CD4-positive, alpha-beta T cell treated with Interleukin-6 at 100 ng/mL for 8 hours (primary cell): ENCODE measurements at regions not wholly inside any gene's neighbourhood (a gene's known extent, or its start where the extent isn't known, plus 50 kb on each side); places are given as distances from the start of the nearest gene placed in this dataset.
A peak's percentile ranks its signal among the peaks of the same experiment; 100 is the strongest.
"Not testable (repeated sequence)": the region's sequence is repeated elsewhere in the genome, so short reads cannot be mapped to it uniquely, and the experiment has no call there.

ENCODE experiments used
- DNase-seq: peaks from one replicate; pipeline ENCODE4 v3.0.0-alpha.2; 2020; ENCODE audit warnings: mixed read lengths, low spot score

DNA sequence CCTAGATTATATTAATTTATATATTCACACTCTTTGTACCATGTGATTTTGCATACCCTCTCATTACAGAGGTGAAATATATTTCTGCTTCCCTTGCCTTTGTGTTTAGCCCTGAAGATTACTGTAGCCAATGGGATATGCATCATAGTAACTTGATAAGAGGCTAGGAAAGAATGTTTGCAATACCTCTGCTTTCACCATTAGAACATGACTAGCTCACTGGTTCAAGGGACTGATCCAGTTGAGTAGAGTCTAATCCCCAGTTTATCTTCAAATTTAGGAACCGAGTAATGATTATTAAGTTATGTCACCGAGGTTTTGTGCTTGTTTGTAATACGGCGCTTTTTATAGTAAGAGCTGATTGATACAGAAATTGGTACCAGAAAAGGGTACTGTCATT is 552.6 kb upstream of the GJE1 start:
- DNase-seq, result no peak

- no peak for DNase-seq
Observed at GRCh38 chr6:141576751-141577150, 556.0 kb upstream of the GJE1 start.

DNA sequence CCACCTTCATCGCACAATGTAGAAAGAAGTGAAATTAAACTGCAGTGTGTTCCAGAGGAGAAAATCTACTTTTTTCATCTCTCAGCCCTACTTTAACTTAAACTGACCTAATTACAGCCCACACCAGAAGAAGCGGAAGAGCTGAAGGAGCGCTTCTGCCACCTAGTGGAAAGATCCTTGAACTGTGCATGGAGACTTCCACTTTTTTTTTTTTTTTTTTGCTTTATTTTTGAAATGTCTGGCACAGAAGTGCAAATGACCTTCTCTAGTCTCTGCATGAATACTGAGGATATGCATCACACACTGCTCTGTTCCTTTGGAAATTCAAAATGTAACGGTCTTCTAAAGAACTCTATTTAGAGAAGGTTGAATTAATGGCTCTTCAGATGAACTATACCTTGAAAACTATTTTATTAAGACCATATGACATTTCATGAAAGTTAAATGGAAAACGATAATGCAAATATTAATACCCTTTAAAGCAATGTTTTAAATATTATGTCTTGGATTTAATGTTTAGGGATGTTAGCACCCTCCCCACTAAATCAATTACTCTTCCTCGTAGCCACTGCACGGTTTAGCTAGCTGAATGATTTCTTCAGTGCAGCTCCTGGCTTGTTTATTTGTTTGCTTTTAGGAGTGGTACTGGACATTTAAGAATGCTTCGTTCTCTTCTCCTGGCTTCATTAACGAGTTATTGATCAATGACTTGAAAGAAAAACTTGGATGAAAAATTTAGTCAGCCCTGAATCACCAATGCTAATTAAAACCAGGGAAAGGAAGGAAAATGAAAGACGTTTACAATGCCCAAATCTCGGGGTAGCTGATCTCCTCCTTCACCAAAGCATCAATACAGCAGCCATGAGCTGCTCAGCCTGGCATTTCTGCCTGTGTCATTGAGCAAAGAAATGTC is 569.6 kb upstream of the GJE1 start:
- DNase-seq, result peak; percentile 64

GRCh38 chr6:141562186-141562811 is 570.4 kb upstream of the GJE1 start:
- DNase-seq, result no peak

DNA sequence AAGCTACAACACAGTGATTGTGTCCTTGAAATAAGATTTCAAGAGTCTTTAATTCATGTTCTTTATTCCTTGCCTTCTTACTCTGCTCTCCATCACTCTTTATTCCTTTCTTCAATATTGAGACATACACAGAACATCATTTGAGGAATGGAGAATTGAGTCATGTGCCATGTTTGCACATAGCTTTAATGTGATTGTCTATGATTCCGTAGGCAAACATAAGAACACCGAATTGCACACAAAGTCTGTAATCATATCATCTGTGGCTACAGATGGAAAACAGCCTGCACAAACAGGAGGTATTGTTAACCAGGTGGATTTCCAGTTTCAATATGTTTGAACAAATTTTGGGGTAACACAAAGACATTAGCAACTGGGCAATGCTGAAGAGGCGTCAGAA is 571.6 kb upstream of the GJE1 start:
- DNase-seq, result no peak

DNA sequence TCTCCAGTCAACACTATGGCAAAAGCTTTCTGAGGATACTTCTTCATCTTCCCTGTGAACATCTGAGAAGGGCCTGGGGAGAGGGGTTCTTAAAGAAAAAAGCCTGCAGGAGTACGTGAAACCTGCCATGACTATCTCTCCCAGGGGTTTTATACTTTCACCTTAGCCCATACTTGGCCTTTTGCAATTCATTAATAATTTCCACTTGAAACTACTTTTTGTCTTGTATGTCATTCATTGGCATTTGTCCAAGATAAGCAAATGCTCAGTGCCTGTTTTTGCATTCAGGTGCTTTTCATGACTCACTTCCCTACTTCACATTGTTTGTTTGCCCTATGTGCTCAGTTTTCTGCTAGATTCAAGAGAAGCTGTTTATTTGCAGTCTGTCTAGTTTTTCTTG is 580.3 kb upstream of the GJE1 start:
- no peak for DNase-seq

DNA sequence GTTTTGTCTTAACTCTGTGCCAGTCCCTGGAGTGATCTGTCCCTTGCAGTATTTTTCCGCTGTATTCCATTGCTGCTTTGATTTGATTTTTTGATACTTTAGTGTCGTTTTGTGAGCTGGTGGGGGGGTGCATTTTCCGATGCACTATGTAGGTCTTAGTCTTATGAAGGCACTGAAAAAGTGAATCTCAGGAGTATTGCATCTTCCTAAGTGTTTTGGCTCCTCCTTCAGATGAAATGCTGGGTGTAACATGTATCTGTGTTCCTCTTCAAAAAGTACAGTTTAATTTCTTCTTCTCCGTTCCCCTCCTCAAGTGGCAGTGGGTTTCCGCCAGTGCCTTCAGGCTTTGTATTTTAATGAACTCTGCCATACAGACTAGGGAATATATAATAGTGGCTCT is 580.7 kb upstream of the GJE1 start:
- DNase-seq, result no peak

GRCh38 chr6:141551318-141551717 is 581.4 kb upstream of the GJE1 start:
- no peak for DNase-seq

DNA sequence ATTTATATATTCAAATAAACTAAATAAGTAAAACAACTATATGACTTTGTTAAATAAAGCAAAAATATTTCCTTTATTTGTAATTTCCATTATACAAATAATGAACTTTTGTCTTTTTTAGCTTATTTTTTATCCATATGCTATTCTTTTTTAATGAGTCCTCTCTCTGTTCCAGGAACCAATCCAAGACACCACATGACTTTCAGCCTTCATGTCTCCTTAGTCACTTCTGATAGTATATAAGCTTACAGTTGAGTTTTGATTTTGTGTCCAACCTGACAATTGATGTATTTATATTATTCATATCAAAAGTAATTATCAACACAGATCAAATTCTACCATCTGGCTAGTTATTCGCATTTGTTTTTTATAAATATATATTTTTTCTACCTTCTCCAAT is 582.3 kb upstream of the GJE1 start:
- no peak for DNase-seq

- DNase-seq, result no peak
Observed at GRCh38 chr6:141548966-141549365, 583.8 kb upstream of the GJE1 start.

DNA sequence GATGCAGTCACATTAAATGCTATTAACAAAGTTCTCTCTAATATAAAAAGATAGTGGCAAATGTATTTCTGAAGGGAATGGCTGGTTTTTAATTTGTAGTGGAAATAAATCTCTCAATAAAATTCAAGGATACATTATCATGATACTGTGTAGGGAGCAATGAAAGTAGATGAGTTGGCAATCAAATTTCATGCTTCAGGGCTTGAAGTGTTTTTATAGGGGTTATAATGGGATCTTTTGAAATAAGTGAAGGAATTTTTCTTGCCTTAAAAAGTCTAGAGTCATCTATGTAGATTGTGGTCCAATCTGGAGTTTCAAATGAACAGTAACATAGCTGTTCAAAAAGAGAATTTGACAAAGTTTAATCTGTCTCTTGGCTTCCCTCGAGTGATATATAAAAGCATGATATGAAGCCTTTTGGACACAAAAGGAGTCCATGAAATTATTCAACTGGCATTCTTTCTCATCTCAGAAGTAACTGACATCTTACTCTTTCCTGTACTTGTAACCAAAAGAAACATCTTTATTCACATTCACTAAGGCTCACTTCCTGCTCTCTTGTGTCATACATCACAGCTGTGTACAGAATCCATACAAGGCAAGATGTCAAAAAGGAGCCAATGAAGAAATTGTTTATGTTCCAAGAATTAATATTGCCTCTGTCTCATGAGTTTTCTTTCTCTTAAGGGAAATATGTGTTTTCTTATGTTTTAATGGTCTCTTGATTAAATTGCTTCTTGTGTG is 591.0 kb upstream of the GJE1 start:
- no peak for DNase-seq

- DNase-seq, result no peak
Observed at GRCh38 chr6:141540207-141540606, 592.5 kb upstream of the GJE1 start.

GRCh38 chr6:141539617-141540016 is 593.1 kb upstream of the GJE1 start:
- DNase-seq, result no peak

DNA sequence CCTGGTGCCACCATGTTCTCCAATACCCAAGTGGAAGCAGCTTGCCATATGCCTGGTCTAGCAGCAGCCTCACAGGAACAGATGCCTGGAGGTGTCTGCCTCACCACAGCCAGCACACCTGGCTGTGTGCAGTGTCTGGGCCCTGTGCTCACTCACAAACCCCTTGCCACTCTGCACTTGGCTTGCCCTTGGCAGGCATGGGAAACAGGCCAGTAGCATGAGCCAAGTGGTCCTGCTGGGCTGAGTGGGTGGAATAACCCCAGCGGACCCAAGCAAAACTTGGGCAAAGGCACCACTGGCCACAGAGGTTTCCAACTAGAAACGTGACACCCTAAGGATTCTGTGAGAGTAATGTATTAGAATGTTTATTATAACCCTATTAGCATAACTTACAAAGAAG is 600.5 kb upstream of the GJE1 start:
- no peak for DNase-seq

- DNase-seq, result no peak
Observed at GRCh38 chr6:141531040-141531439, 601.7 kb upstream of the GJE1 start.

GRCh38 chr6:141528596-141528995 is 604.1 kb upstream of the GJE1 start:
- no peak for DNase-seq

DNA sequence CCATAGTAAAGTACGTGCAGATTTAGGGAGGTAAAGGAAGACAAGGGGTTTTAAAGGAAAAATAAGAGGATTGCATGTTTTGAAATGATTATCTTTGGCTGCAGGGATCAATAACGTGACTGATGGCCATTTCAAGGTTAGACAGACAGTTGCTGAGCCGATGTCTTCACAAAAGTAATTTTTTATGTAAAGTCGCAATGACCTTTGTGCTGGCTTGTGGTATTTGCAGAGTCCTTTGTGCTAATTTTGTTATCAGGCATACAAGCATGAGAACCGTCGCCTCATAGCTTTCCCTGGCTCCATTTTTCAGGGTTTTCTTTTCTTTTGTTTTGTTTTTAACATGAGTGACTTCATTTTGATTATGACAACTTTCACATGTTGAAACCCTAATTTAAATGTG is 605.7 kb upstream of the GJE1 start:
- no peak for DNase-seq

DNA sequence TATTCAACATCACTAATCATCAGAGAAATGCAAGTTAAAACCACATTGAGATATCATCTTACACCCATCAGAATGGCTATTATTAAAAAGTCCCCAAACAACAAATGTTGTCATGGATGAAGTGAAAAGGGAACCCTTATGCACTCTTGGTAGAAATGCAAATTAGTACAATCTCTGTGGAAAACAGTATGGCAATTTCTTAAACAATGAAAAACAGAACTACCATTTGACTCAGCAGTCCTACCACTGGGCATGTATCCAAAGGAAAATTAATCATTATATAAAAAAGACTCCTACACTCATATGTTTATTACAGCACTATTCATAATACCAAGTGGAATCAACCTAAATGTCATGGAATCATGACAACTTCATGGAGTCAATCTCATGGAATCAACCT is 611.3 kb upstream of the GJE1 start:
- no peak for DNase-seq

DNA sequence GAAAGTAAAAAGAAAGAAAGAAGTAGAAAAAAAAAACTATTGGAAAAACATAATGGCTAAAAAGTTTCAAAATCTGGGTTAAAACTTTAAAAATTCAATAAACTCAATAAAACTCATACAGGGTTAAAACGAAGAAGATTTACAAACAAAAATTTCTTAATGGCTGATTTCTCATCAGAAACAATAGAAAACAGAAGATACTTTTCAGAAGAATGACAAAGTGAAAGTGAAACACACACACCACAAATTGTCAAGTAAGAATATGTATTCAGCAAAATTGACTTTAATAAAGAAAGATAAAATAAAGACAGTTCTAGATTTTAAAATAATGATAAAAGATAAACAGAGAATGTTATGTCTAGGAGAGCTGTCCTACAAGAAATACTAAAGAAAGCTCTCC is 618.9 kb upstream of the GJE1 start:
- no peak for DNase-seq

- no peak for DNase-seq
Observed at GRCh38 chr6:141510803-141511202, 621.9 kb upstream of the GJE1 start.

DNA sequence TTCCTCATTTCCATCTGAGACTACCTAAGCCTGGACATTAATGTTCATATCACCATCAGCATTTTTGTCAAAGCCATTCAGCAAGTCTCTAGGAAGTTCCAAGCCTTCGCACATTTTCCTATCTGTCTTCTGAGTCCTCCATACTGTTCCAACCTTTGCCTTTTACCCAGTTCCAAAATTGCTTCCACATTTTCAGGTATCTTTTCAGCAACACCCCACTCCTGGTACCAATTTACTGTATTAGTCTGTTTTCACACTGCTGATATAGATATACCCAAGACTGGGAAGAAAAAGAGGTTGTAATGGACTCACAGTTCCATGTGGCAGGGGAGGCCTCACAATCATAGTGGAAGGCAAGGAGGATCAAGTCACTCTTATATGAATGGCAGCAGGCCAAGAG is 626.7 kb upstream of the GJE1 start:
- DNase-seq, result not testable (repeated sequence)

- not testable (repeated sequence) for DNase-seq
Observed at GRCh38 chr6:141504318-141504717, 628.4 kb upstream of the GJE1 start.

GRCh38 chr6:141501616-141502015 is 631.1 kb upstream of the GJE1 start:
- DNase-seq, result no peak
